ENCODE measurements at regions not wholly inside any gene's neighbourhood (a gene's known extent, or its start where the extent isn't known, plus 50 kb on each side); places are given as distances from the start of the nearest gene placed in this dataset.

DNA sequence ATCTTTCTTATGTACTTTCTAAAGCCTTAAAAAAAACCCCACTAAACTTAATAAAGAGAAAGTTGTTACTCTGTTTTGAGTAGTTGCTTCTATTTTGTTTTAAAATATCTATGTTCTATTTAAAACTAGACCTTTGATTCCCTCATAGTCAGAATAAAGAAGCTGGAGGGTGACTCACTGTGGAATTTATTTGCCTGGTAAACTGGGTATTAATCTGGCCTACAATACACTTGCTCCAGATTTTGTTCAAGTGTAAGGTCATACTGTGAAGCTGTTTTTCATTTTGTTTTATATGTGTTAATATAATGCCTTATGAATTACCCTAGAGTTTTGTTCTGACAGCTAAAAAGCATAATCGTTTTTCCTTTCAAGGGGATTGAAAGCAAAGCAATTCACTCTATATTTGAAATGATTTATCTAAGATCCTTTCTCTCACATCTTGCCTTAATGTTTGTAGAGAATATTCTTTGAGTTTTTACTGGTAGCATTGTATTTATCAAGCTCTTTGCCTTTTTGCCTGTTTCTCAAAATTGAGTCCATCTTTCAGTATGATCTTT lies 277.4 kb upstream of the PITX2 start:
- DNase-seq: no peak

DNA sequence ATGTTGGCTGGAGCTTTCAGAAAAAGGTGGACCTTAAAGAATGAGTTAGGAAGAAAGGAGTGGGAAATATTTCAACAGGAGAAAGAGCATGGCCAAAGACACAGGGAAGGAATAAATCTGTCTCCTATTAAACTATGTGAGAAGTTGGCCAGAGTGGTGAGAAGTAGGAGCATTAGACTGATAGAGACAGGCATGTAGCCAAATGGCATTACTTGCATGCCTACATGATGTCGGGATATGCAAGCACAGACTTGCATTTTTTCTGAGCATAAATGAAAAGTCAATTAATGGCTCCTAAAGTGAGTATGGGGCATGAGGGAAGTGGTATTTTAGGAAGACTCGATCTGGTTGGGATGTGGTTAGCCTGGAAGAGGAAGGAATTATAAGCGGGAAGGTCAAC lies 279.6 kb upstream of the PITX2 start:
- DNase-seq: no peak

DNA sequence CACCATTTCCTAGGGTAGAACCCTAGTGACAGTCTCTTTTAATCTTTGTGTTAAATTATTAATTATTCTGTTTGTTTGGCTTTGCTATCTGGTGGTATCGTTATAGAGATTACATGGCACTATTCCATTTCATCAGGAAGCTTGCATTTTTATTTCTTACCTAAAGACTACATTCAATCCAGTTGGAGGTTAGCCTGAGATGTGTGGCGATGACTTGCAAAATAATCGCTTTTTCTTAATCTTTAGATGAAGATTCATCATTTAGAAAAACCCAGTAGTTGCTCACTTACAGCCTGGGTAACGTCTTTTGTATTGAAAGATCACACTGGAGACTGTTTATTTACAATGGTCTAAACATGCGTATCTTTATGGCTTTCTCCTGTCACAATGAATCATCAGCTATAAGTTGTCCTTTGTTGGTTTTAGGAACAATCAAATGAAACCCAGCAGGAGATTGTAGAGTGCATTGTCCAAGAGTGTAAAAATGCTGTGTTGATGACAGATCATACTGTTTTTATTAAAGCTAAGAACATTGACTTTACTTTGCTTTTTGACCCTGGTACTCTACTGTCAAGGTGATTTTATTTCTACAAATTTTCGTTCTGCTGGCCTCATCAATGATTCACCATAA lies 281.7 kb upstream of the PITX2 start:
- no peak for DNase-seq

DNA sequence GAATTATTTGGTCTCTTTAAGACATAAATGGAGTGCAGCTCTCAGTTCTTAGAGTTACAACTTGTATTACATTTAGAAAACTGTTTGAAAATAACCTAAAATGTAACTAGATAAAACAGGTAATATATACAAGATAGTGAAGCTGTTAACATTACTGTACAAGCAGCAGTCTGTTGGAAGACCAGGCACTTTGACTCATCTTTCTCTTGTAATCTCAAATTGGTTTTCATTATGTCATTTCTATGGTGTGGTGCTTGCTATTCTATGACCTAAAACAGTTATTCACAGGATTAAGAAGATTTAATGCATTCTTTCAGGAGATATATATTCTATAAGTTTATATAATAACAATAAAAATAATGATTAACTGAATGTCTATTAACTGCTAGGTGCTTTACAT lies 282.5 kb upstream of the PITX2 start:
- DNase-seq: no peak

DNA sequence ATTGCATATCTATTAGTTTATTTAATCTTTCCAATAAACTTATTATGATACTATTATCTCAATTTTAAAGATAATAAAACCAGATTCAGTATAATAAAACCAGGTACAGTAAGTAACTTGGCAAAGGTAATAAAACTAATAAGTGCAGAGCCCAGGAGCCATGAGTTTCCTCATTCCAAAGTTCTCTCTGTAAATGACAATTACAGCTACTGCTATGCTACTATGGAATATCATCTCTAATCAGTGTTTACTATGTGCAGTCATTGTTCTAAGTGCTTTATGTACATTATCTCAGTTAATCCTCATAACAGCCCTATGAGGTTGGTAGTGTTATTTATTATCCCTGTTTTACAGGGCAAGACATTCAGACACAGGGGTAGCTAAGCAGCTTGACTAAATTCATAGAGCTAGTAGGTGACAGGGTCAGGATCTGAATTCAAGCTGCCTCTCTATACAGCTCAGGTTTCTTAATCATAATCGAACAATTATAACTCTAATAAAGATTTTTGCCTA lies 285.0 kb upstream of the PITX2 start:
- DNase-seq: no peak

DNA sequence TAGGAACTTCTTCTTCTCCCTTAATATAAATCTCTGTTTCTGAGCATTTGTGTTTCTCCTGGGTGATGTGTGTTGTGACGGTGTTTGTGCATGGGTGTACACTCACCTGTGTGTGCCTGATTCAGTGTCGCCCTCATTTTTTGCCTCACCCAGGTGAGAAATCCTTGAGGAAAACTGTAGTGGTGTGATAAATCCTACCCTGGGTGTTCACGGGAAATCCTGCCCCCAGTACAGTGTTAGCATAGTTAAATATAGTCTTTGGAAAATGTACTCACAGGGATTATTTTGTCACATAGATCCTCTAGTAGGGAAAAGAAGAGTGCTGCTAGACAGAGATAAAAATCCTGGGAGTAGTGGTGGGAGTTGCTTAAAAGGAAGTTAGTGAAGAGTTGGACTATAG lies 291.9 kb upstream of the PITX2 start:
- DNase-seq: no peak

DNA sequence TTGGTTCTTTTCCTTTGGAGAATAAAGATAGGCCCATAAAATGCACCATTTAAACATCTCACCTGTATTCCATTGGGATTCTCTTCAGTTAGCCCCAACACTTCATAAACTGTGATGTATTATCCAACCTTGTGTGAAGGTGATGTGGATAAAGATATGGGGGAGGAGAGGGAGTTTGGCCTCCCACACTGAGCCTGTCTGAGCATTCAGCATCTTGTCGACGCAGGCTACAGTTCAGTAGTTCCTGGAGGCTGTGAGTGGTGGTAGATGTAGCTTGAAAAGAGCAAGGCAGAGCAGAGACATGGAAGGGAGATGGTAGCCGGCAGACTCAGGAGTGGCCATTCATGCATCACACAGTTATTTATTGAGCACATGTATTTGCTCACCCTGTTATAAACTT lies 292.4 kb upstream of the PITX2 start:
- no peak for DNase-seq

DNA sequence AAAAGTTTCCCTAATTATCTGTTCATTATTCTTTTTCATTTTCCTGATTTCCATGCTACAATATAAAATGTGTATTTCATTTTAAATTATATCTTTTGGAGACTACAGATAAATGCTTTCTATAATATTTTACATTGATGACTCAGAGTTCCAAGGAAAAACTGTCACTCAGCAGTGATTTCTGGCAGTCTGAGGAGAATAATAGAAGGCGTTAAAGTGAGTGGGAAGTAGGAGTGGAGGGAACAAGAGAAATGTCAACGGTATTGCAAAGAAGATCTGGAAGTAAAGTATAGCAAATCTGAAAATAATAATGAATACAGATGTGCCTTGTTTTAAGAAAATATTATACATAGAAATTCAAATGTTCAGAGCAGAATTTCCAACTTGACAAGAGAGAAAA lies 293.6 kb upstream of the PITX2 start:
- DNase-seq: no peak

DNA sequence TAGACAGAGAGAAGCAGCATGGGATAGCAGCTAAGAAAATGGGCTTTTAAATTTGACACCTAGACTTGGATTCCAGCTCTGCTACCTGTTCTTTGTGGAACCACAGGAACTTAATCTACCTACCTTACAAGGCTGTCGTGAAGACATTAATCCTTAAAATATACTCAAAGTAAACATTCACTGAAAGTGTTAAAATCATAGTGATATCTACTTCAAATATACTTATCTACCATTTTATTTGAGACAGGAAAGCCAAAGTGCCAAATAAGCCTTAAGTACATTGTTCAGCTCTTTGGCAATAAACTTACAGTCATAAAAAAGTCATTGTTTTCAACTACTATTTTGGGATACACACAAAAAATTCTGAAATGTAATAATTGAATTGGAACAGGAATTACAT lies 295.0 kb upstream of the PITX2 start:
- no peak for DNase-seq

DNA sequence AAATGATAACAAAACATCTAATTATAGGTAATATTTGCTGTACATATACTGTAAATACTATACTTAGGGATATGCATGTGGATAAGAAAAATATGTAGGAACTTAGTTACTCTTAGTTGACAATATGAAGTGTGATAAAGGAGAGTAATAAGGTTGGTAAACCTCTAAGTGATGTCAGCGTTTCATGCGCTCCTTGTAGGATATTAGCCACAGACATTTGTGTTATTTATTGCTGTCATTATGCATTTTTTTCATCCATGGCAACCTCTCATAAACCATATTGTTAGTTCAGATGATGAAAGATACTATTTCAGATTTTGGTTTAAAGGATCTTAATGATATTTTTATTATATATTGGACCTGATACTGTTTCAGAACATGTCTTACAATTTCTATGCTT lies 298.1 kb upstream of the PITX2 start:
- no peak for DNase-seq

DNA sequence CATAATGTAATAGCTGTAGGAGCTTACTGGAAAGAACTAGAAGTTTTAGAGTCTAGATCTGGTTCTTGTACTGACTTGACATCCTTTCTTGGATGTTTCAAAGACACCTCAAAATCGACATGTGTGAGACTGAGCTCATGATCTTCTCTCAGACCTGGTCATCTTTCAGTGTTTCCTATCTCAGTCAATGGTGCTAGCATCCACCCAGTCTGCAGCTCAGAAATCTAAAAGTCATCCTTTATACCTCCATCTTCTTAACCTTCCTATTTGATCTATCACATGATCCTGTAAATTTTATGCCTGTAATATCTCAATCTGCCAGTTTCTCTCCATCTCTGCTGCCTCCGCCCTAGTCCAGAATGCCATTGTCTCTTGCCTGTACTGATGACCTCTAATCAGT lies 301.9 kb upstream of the PITX2 start:
- no peak for DNase-seq

DNA sequence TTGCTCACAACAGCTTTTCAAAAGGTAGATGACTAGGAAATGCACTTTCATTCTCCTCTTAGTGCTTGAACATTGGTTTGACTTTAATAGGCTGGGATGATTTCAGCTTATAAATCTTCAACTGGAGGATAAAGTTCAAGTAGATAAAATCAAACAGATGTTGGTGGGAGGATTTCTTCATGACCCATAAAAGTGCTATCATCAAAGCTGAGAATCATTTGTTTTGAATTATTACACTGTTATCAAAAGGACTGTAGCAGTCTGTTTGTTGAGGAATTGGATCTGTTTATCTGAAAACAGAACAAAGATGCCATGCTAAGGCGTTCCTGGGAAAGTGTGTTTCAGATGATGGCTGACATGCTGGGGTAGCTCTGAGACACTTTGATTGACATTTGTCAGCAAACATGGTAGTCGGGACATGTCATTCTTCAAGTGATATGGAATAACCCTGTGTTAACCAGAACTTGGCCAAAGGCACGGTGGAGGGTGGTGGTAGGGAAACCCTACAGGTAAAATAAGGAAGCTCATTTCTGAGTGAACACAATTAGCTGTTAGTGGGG lies 304.0 kb upstream of the PITX2 start:
- no peak for DNase-seq

DNA sequence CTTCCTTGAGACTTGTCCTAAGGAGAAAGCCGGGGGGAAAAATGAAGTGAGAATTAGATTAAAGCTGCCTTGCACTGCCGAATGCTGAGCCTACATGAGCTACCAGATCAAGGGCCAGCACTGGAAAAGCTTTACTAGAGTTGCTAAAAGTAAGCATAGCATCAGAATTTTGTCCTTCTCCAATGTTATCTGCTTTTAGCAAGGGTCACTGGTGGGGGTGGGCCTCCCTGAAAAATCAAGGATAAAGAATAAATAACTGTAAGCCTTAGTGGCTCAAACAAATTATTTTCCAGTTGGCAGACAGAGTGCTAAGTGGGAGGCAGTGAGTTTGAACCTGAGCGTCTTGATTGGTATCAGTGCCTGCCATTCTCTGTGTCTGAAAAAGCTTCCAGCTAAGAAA lies 310.5 kb upstream of the PITX2 start:
- DNase-seq: no peak

DNA sequence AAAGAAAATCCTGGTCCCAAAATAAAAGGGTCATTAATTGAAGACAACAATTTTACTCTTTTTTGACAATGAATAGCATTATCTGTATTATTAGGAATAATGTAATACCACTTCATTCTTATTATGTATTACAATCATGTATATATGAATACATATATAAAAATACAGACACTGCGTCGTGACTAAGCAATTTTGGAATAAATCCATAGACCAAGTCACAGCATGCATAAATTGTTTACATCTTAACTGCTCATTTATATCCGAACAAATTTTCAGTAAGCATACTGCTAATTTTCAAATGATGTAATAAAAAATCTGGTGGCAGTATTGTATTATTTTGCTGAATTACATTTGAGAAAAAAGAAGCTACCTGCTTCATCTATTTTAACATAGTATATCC lies 321.6 kb upstream of the PITX2 start:
- no peak for DNase-seq

DNA sequence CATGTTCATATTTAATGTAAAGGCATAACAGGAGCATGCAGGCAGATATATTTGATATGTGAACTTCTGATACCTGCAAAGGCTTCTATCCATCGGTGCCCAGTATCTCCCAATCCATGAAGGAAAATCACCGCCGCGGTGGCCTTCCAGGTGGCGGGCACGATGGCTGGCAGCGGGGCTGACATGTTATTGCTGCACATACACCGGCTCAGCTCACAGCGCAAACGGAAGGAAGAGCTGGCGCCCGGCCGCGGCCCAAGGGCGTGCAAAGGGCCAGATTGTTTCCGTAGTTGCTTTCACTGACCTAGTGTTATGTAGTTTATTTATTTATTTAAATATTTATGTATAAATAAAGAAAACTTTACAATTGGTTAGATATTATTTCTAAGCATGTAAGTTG lies 322.7 kb upstream of the PITX2 start:
- DNase-seq: no peak

DNA sequence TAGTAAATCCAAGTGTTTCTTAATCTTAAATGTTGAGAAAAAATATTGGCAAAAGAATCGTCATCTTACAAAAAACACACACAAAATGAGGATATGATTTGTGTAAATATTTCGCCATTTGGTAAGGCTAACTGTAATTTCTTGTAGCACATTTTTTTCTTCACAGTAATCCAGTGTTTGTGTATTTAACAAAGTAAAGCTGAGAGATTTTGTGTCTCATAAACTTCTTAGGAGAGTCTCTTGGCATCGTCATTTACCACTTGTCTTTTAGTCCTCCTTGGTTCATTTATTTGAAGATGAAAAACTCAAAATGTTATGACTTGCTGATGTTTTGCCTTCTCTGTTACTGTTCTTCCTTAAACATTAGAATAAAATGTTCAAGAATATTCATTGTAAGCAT lies 326.7 kb upstream of the PITX2 start:
- DNase-seq: no peak

DNA sequence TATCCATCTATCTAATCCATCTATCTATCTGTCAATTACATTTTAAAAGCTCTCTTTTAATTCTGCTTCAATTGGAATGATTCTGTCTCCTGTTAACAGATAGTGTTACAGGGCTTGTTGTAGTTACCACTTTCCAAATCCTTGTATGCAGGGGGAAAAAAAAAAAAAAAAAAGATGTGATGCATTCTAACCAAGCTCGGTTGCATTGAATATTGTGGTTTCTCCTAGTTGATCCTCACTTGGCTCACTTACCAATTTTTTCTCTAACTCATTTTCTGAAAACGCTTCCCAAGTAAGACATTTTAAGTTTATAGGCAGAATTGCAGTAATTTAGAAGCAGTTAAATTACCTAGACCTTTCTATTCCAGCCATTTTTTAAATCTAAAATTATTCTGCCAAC lies 327.9 kb upstream of the PITX2 start:
- no peak for DNase-seq

DNA sequence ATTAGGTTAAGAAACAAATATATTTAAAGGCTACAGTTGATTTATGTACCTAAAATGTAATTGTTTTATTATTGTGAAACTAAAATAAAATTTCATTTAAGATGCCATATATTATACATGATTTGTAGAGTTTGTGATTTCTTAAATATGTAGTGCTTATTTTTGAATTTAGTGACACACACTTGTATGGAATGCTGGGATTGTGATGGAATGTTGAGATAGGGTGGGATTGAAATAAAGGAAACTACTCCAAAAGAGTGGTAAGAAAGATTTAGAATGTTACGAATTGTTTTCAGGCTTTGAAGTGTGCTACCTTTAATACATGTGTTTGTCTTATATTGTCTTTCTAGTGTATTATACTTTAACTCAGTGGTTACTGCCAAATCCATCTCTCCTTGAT lies 330.3 kb upstream of the PITX2 start:
- DNase-seq: no peak

DNA sequence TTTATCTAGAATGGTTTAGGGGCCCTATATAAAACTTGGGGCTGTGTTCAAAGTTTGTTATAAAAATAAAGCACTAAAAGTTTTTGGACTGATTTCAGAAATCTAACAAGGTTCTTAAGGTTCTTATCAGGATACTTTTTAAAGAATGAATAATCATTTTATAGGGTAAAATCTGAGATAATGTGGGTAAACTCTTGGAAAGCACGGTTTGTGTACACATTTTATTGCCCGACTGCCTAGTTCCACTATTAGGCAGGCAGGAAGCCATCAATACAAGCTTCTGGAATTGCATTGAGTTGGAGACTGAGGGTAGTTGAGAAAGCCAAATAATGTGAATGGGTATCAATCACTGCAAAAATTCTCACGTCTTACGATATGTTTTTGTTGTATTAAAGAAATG lies 331.0 kb upstream of the PITX2 start:
- DNase-seq: no peak

DNA sequence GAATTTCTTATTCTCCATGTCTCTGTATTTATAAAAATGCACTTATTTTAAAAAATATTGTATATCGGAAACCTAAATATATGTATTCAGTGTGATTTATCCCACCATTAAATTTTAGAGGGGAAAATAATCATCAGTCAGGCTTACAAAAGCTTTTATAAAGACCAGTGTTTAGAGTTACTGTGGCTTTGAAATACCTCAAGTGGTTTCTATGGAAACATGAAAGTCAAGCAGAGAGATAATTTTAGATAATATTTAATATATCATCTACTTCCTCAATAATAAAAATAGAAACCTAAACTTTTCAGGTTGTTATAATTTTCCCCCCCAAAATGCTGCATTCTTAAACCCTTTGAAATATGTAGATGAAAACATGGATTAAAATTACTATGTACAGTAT lies 332.9 kb upstream of the PITX2 start:
- no peak for DNase-seq

DNA sequence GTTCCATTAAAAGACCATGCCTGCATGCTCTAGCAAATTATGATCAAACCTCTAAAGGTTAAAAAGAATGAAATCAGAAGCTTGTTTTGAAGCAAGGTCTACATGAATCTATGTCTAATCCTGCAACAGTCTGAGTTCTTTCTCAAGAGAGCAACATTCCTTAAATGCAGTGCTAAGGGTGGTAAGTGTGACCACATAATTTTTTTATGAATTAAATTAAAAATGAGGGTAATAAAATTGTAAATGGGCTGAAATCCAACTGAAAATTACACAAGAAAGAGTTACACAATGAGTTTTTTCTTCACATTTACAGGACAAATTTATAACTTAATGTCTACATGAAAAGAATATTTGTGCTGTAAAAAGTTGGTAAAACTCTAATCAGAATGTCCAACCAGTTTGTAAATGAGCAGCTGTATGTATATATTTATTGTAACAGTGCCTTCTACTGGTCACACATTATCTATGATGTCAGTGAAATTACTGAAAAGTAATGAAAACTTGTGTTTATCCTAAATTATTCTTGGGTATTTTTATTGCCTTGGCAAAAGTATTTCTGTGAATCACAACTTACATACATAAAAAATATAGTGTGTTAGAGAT lies 336.3 kb upstream of the PITX2 start:
- no peak for DNase-seq

DNA sequence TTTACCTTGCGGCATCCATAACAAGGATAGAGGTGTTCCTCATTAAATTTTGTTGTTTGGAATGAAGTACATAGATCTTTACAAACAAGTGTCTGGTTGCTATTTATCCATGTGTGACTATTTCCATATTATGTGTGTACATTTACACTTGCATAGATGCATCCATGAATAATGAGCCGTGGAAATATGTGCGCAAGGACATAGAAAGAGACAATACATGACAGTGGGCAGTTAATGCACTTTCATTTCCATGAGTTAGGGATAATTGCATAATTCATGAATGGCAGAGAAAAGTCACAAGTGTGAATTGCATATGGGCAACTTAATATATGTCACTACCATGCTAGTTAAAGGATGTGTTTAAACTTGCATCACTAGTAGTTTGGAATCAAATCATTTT lies 338.2 kb upstream of the PITX2 start:
- no peak for DNase-seq

DNA sequence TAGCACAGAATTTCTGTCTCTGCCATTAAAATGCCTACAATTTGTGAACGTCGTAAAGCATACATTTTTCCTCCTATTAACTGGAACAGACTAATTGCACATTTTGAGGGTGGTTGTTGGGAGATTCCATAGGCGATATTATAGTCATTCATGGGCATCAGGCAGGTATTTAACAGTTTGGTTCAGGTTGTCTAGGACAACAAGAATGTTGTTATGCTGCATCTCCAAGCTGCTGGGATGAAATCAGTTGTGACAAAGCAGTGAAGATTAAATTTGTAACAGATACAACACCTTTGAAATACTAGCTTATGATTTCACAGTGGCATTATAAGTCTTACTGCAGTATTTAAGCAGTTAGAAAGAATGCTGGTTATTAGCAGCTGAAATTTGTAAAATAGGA lies 339.7 kb upstream of the PITX2 start:
- no peak for DNase-seq

DNA sequence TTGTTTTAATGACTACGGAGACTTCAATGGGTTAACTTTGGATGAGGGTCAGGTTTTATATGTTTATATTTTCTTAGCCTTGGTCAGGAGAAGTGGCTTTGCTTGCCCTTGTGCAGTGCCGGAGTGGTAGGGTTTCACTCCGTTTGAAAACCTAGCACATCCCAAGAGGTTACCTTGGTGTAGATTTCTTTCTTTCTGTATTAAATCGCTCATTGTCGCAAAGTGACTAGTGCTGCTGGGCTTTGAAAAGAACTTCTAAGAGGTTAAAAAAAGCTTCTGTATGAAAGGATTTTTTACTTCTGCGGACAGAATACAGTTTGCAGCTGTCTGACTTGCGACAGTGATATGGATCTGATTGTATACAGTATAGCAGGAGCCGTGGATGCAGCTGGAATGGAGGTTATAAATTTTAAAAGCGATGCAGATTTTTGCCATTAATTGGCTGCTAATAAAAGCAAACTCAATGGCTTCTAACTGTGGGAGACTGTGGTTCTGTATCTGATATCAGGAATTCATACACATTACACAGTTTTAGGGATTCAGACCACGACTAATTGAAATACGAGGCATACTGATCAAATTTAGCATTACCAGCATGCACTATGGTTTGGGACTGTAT lies 340.9 kb upstream of the PITX2 start:
- no peak for DNase-seq

Measured in hippocampal formation (tissue), 2 donors.